ENCODE measurements at regions not wholly inside any gene's neighbourhood (a gene's known extent, or its start where the extent isn't known, plus 50 kb on each side); places are given as distances from the start of the nearest gene placed in this dataset.

- TF ChIP-seq, protein P1, sequence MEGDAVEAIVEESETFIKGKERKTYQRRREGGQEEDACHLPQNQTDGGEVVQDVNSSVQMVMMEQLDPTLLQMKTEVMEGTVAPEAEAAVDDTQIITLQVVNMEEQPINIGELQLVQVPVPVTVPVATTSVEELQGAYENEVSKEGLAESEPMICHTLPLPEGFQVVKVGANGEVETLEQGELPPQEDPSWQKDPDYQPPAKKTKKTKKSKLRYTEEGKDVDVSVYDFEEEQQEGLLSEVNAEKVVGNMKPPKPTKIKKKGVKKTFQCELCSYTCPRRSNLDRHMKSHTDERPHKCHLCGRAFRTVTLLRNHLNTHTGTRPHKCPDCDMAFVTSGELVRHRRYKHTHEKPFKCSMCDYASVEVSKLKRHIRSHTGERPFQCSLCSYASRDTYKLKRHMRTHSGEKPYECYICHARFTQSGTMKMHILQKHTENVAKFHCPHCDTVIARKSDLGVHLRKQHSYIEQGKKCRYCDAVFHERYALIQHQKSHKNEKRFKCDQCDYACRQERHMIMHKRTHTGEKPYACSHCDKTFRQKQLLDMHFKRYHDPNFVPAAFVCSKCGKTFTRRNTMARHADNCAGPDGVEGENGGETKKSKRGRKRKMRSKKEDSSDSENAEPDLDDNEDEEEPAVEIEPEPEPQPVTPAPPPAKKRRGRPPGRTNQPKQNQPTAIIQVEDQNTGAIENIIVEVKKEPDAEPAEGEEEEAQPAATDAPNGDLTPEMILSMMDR (conservative IDR thresholded peaks at IDR 0.05; ENCODE audit: low read depth, low read length) = no peak
- TF ChIP-seq EZH2phosphoT487 (IDR thresholded peaks at IDR 0.05; ENCODE audit: borderline replicate concordance, low read length) = no peak
Observed at GRCh38 chr1:67991546-67991945, 58.9 kb downstream of the DIRAS3 start.

All from PC-3 (cell line).